ENCODE measurements at regions not wholly inside any gene's neighbourhood (a gene's known extent, or its start where the extent isn't known, plus 50 kb on each side); places are given as distances from the start of the nearest gene placed in this dataset.

- TF ChIP-seq CTCF (IDR thresholded peaks at IDR 0.05), result no peak
- TF ChIP-seq ZFX (IDR thresholded peaks at IDR 0.05; ENCODE audit: borderline replicate concordance), result no peak
Observed at GRCh38 chr11:92477686-92478085, 253.1 kb downstream of the FAT3 start.
